SU-DHL-6 (cell line): ENCODE measurements at regions not wholly inside any gene's neighbourhood (a gene's known extent, or its start where the extent isn't known, plus 50 kb on each side); places are given as distances from the start of the nearest gene placed in this dataset.

Experiments used
- H2AFZ ChIP-seq: fragments of 200-600 bp; sonication (generic); 2 replicates; pipeline ENCODE4 v1.6.1; 2014; ENCODE audit warnings: low read depth, mild to moderate bottlenecking, moderate library complexity, mixed read lengths, antibody characterized with exemption, low read length; ENCODE audit not compliant: severe bottlenecking
- H3F3A ChIP-seq: fragments of 200-600 bp; shearing (Covaris generic); 2 replicates; pipeline ENCODE4 v1.6.0; 2016; ENCODE audit warnings: antibody characterized with exemption, mild to moderate bottlenecking; ENCODE audit not compliant: insufficient read depth
- H3K27ac ChIP-seq: fragments of 200-600 bp; sonication (generic); 2 replicates; pipeline ENCODE4 v1.5.1; 2016; ENCODE audit warnings: low read depth, mild to moderate bottlenecking, low read length, moderate library complexity, mixed read lengths
- H3K27me3 ChIP-seq: fragments of 200-600 bp; sonication (generic), shearing (Covaris generic); 2 replicates; pipeline ENCODE4 v1.6.0; 2014; ENCODE audit warnings: mild to moderate bottlenecking, low read length
- H3K36me3 ChIP-seq: fragments of 200-600 bp; sonication (generic); 2 replicates; pipeline ENCODE4 v1.6.1; 2014; ENCODE audit warnings: mild to moderate bottlenecking, low read length, mixed read lengths
- H3K4me2 ChIP-seq: fragments of 300-600, 200-600 bp; shearing (Covaris generic), sonication (generic); 2 replicates; pipeline ENCODE4 v1.6.0; 2014; ENCODE audit warnings: low read length, low read depth, mild to moderate bottlenecking; ENCODE audit not compliant: poor library complexity, severe bottlenecking
- H3K4me3 ChIP-seq: fragments of 200-600 bp; sonication (generic); 2 replicates; pipeline ENCODE4 v1.5.1; 2014; ENCODE audit warnings: antibody characterized with exemption, low read length, mild to moderate bottlenecking, mixed read lengths; ENCODE audit not compliant: insufficient read depth, poor library complexity, severe bottlenecking
- H3K79me2 ChIP-seq: fragments of 200-600 bp; sonication (generic); 2 replicates; pipeline ENCODE4 v1.6.1; 2014; ENCODE audit warnings: mild to moderate bottlenecking, low read length, moderate library complexity; ENCODE audit not compliant: insufficient read depth
- H3K9ac ChIP-seq: fragments of 200-600 bp; sonication (generic); 2 replicates; pipeline ENCODE4 v1.7.0; 2014; ENCODE audit warnings: mild to moderate bottlenecking, low read length
- H3K9me2 ChIP-seq: fragments of 200-600 bp; sonication (generic); replicated peaks from 2 replicates; pipeline ENCODE4 v1.6.1; 2014; ENCODE audit warnings: low read length; ENCODE audit not compliant: insufficient read depth
- H3K9me3 ChIP-seq: fragments of 200-600 bp; sonication (generic); 2 replicates; pipeline ENCODE4 v1.6.1; 2014; ENCODE audit warnings: low read length, mixed read lengths; ENCODE audit not compliant: insufficient read depth
- H4K20me1 ChIP-seq: fragments of 200-600 bp; sonication (generic); 2 replicates; pipeline ENCODE4 v1.6.1; 2014; ENCODE audit warnings: low read depth, mild to moderate bottlenecking, antibody characterized with exemption, low read length, moderate library complexity, mixed read lengths
- EZH2phosphoT487 ChIP-seq: fragments of 200-600 bp; sonication (generic), shearing (Covaris generic); conservative IDR thresholded peaks from 2 replicates; pipeline ENCODE4 v1.6.1; 2018; ENCODE audit warnings: mild to moderate bottlenecking, antibody characterized with exemption, low read length, moderate library complexity, mixed read lengths
- TF ChIP-seq, protein P1 (sequence below): fragments of 200-600 bp; sonication (generic); IDR thresholded peaks from one replicate; pipeline ENCODE4 v1.5.1; 2017; ENCODE audit warnings: antibody characterized with exemption, mild to moderate bottlenecking, low read length, moderate library complexity; ENCODE audit not compliant: insufficient read depth, poor library complexity, severe bottlenecking

GRCh38 chr5:9713356-9713755 is 83.2 kb upstream of the TAS2R1 start:
- H3K9me3 ChIP-seq = no peaks in the 10 kb centered on the region
- H3K27ac ChIP-seq = no peak overlapping the region
- no peaks in the 10 kb centered on the region for H3K9me2 ChIP-seq
- H3K9ac ChIP-seq = no peak overlapping the region
- no peak overlapping the region for H2AFZ ChIP-seq
- no peaks in the 10 kb centered on the region for H3K27me3 ChIP-seq
- no peaks in the 10 kb centered on the region for H4K20me1 ChIP-seq
- no peaks in the 10 kb centered on the region for H3F3A ChIP-seq
- H3K79me2 ChIP-seq = no peaks in the 10 kb centered on the region
- H3K4me3 ChIP-seq = no peak overlapping the region
- no peak for TF ChIP-seq EZH2phosphoT487
- TF ChIP-seq, protein P1, sequence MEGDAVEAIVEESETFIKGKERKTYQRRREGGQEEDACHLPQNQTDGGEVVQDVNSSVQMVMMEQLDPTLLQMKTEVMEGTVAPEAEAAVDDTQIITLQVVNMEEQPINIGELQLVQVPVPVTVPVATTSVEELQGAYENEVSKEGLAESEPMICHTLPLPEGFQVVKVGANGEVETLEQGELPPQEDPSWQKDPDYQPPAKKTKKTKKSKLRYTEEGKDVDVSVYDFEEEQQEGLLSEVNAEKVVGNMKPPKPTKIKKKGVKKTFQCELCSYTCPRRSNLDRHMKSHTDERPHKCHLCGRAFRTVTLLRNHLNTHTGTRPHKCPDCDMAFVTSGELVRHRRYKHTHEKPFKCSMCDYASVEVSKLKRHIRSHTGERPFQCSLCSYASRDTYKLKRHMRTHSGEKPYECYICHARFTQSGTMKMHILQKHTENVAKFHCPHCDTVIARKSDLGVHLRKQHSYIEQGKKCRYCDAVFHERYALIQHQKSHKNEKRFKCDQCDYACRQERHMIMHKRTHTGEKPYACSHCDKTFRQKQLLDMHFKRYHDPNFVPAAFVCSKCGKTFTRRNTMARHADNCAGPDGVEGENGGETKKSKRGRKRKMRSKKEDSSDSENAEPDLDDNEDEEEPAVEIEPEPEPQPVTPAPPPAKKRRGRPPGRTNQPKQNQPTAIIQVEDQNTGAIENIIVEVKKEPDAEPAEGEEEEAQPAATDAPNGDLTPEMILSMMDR = no peak
- no peaks in the 10 kb centered on the region for H3K36me3 ChIP-seq
- H3K4me2 ChIP-seq = no peak overlapping the region

DNA sequence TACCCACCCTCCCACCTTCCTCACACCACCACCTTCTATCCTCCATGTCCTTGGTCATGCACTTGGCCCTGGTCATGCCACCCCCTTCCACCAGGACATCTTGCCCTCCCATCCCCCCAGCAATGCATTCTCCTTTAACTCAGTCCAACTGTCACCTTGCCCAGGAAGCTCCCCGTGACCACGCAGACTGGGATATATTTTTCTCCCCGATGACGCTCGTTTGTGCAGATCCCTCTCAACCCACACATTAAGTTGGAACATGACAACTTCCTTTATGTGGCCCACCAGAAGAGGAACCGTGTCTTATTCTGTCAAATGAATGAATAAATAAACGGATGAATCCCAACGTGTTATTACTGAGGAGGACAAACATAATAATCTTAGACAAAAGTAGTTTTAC is 82.8 kb upstream of the TAS2R1 start:
- Histone ChIP-seq H3F3A (no peaks in the 10 kb centered on the region), H3K9ac (no peak overlapping the region), H3K4me2 (no peak overlapping the region), H3K4me3 (no peak overlapping the region), H3K27me3 (no peaks in the 10 kb centered on the region), H3K79me2 (no peaks in the 10 kb centered on the region), H3K36me3 (no peaks in the 10 kb centered on the region), H3K9me3 (no peaks in the 10 kb centered on the region), H2AFZ (no peak overlapping the region), H3K9me2 (no peaks in the 10 kb centered on the region), H4K20me1 (no peaks in the 10 kb centered on the region), H3K27ac (no peak overlapping the region)
- TF ChIP-seq EZH2phosphoT487 = no peak
- TF ChIP-seq, protein P1 = no peak

DNA sequence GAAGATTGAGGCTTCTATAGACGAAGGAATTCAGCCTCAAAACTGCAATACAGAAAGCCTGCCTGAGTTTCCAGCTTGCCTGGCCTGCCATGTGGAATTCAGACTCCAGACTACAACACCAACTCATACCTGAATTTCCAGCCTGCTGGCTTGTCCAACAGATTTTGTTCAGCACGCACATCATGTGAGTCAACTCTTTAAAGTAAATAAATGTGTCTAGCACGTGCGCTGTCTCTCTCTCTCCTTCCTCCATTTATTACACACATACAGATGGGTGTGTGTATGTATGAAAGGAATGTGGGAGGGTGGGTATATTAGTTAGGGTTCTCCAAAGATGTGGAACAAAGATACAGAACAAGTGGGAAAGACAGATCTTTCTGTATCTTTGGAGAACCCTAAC is 82.4 kb upstream of the TAS2R1 start:
- H3K27ac ChIP-seq = no peak overlapping the region
- no peaks in the 10 kb centered on the region for H3K36me3 ChIP-seq
- H3K9me2 ChIP-seq = no peaks in the 10 kb centered on the region
- H4K20me1 ChIP-seq = no peaks in the 10 kb centered on the region
- H3K4me3 ChIP-seq = no peak overlapping the region
- H3K9ac ChIP-seq = no peak overlapping the region
- H2AFZ ChIP-seq = no peak overlapping the region
- H3K9me3 ChIP-seq = no peaks in the 10 kb centered on the region
- no peaks in the 10 kb centered on the region for H3K79me2 ChIP-seq
- TF ChIP-seq, protein P1 = no peak
- TF ChIP-seq EZH2phosphoT487 = no peak
- H3F3A ChIP-seq = no peaks in the 10 kb centered on the region
- H3K27me3 ChIP-seq = no peaks in the 10 kb centered on the region
- H3K4me2 ChIP-seq = no peak overlapping the region

- no peaks in the 10 kb centered on the region for H3K36me3 ChIP-seq
Observed at GRCh38 chr5:9710069-9710468, 79.9 kb upstream of the TAS2R1 start.

More at GRCh38 chr5:9710069-9710468, 79.9 kb upstream of the TAS2R1 start:
- Histone ChIP-seq H3K27ac (no peak overlapping the region), H3K27me3 (no peaks in the 10 kb centered on the region), H3K4me2 (no peak overlapping the region), H3F3A (no peaks in the 10 kb centered on the region), H3K79me2 (no peaks in the 10 kb centered on the region), H3K9me2 (no peaks in the 10 kb centered on the region), H2AFZ (no peak overlapping the region), H4K20me1 (no peaks in the 10 kb centered on the region), H3K9me3 (no peaks in the 10 kb centered on the region), H3K9ac (no peak overlapping the region), H3K4me3 (no peak overlapping the region)
- TF ChIP-seq, protein P1 = no peak
- TF ChIP-seq EZH2phosphoT487 = no peak
